ENCODE measurements at regions not wholly inside any gene's neighbourhood (a gene's known extent, or its start where the extent isn't known, plus 50 kb on each side); places are given as distances from the start of the nearest gene placed in this dataset.
"Not testable (repeated sequence)": the region's sequence is repeated elsewhere in the genome, so short reads cannot be mapped to it uniquely, and the experiment has no call there.

- DNase-seq (ENCODE audit: low read depth): no peak
These were observed 614.6 kb upstream of the SPRY2 start for GRCh38 chr13:80955501-80955900.

GRCh38 chr13:80952158-80952557, 611.2 kb upstream of the SPRY2 start:
- DNase-seq (ENCODE audit: low read depth): no peak

GRCh38 chr13:80946008-80946802, 605.3 kb upstream of the SPRY2 start:
- no peak for DNase-seq (ENCODE audit: low read depth)

GRCh38 chr13:80945328-80945727, 604.4 kb upstream of the SPRY2 start:
- DNase-seq (ENCODE audit: low read depth): no peak

- no peak for DNase-seq (ENCODE audit: low read depth)
These were observed 598.7 kb upstream of the SPRY2 start for GRCh38 chr13:80939581-80939980.

- DNase-seq (ENCODE audit: low read depth): no peak
These were observed 590.8 kb upstream of the SPRY2 start for GRCh38 chr13:80931766-80932165.

- no peak for DNase-seq (ENCODE audit: low read depth)
These were observed 590.2 kb upstream of the SPRY2 start for GRCh38 chr13:80931118-80931517.

GRCh38 chr13:80928241-80928640, 587.3 kb upstream of the SPRY2 start:
- no peak for DNase-seq (ENCODE audit: low read depth)

GRCh38 chr13:80926024-80926423, 585.1 kb upstream of the SPRY2 start:
- DNase-seq (ENCODE audit: low read depth): not testable (repeated sequence)

- DNase-seq (ENCODE audit: low read depth): no peak
These were observed 583.7 kb upstream of the SPRY2 start for GRCh38 chr13:80924596-80924995.

GRCh38 chr13:80923907-80924306, 583.0 kb upstream of the SPRY2 start:
- no peak for DNase-seq (ENCODE audit: low read depth)

GRCh38 chr13:80921971-80922370, 581.0 kb upstream of the SPRY2 start:
- no peak for DNase-seq (ENCODE audit: low read depth)

- peak; percentile 39 for DNase-seq (ENCODE audit: low read depth)
These were observed 580.6 kb upstream of the SPRY2 start for GRCh38 chr13:80921541-80921940.

GRCh38 chr13:80906860-80907259, 565.9 kb upstream of the SPRY2 start:
- DNase-seq (ENCODE audit: low read depth): no peak

- no peak for DNase-seq (ENCODE audit: low read depth)
These were observed 563.5 kb upstream of the SPRY2 start for GRCh38 chr13:80904386-80904785.

- no peak for DNase-seq (ENCODE audit: low read depth)
These were observed 563.0 kb upstream of the SPRY2 start for GRCh38 chr13:80903911-80904310.

- DNase-seq (ENCODE audit: low read depth): no peak
These were observed 560.6 kb upstream of the SPRY2 start for GRCh38 chr13:80901530-80901929.

GRCh38 chr13:80901111-80901510, 560.2 kb upstream of the SPRY2 start:
- no peak for DNase-seq (ENCODE audit: low read depth)

- no peak for DNase-seq (ENCODE audit: low read depth)
These were observed 559.6 kb upstream of the SPRY2 start for GRCh38 chr13:80900561-80900960.

GRCh38 chr13:80897641-80898040, 556.7 kb upstream of the SPRY2 start:
- DNase-seq (ENCODE audit: low read depth): not testable (repeated sequence)

- DNase-seq (ENCODE audit: low read depth): no peak
These were observed 554.0 kb upstream of the SPRY2 start for GRCh38 chr13:80894917-80895316.

GRCh38 chr13:80889829-80890228, 548.9 kb upstream of the SPRY2 start:
- DNase-seq (ENCODE audit: low read depth): no peak

- no peak for DNase-seq (ENCODE audit: low read depth)
These were observed 547.5 kb upstream of the SPRY2 start for GRCh38 chr13:80888390-80888789.
